Activated naive CD4-positive, alpha-beta T cell treated with anti-CD3 and anti-CD28 coated beads, Interleukin-2, amount 50 U/mL, for 72 hours (primary cell): ENCODE measurements at regions not wholly inside any gene's neighbourhood (a gene's known extent, or its start where the extent isn't known, plus 50 kb on each side); places are given as distances from the start of the nearest gene placed in this dataset.

Experiments used
- ATAC-seq, 2 donors: fragments of 150-1000 bp; cut with Tn5 transposase; 2 replicates each; pipeline ENCODE4 v1.10.0; 2021; ENCODE audit warnings: mild to moderate bottlenecking in 2 of 2, moderate library complexity in 2 of 2
- DNase-seq, 2 donors: peaks; one replicate each; pipeline ENCODE4 v3.0.0; 2021 to 2022; ENCODE audit warnings: low spot score in 2 of 2
- H3K27ac Mint-ChIP-seq, 2 donors: one replicate each; pipeline ENCODE4 v1.8.0; 2022; ENCODE audit warnings: mild to moderate bottlenecking in 2 of 2, mixed read lengths in 2 of 2
- H3K36me3 Mint-ChIP-seq, 2 donors: one replicate each; pipeline ENCODE4 v1.8.0; 2022; ENCODE audit warnings: mixed read lengths in 2 of 2
- H3K9me3 Mint-ChIP-seq, 2 donors: one replicate each; pipeline ENCODE4 v1.8.0; 2022; ENCODE audit warnings: mixed read lengths in 2 of 2

DNA sequence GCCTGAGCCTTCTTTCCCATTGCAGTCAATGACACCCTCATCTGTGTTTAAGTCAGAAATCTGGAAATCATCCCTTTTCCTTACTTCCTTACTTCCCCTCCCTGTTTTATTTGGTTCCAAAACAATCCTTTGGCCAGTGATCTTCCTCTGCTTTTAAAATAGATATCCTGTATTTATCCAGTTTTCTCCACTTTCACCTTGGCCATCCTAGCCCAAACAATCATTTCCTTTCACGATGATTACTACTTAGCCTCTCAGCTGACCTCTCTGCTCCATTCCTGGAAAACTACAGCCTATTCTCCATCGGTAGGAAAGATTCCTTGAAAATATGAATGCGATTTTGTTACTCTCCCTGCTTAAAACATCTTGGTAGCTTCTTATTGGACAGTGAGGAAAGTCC, 565.4 kb downstream of the TLR4 start:
- H3K36me3 Mint-ChIP-seq = peaks cover 0 to 8% of the 10 kb centered on the region in 2 donors
- H3K27ac Mint-ChIP-seq = no peak overlapping the region
- no peak for ATAC-seq
- no peak for DNase-seq
- peaks cover 9% of the 10 kb centered on the region in 2 donors for H3K9me3 Mint-ChIP-seq

DNA sequence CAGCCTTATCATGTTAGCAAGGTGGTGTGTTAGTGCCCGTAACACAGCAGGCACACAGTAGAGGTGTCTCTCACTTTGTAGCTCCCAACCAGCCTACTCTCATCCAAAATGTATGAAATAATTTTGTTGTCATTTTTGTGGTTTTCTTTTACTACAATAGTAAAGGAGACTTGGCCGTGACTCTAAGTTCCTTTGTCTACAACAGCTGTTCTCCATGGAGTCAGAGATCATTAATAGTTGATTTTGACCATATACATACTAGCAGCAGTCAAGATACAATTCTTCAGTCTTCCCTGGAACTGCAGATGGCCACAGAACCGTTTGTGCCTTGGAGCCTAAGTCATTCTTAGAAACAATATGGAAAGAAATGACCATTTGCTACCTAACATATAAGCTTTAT, 567.1 kb downstream of the TLR4 start:
- peaks cover 9% of the 10 kb centered on the region in 2 donors for H3K9me3 Mint-ChIP-seq
- H3K27ac Mint-ChIP-seq = no peak overlapping the region
- H3K36me3 Mint-ChIP-seq = peaks cover 0 to 10% of the 10 kb centered on the region in 2 donors
- no peak for DNase-seq
- ATAC-seq = no peak

DNA sequence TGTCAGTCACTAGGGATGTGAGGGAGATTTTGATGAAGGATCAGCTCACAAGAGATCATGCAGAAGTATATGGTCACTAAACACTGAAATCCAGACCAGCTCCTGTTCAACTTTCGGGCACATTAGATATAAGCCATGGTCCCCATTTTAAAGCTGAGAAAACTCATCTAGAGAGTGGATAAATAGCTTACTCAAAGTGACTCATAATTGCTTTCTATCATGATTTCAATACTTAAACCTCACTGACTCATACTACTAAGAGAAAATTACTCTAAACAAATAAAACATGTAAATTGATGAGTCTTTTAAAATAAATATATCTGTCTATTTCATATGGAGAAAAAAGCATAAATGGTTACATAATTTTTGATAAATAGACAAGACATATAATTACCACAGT, 567.7 kb downstream of the TLR4 start:
- peaks cover 0 to 14% of the 10 kb centered on the region in 2 donors for H3K36me3 Mint-ChIP-seq
- no peak for ATAC-seq
- H3K27ac Mint-ChIP-seq = no peak overlapping the region
- H3K9me3 Mint-ChIP-seq = peaks cover 9% of the 10 kb centered on the region in 2 donors
- DNase-seq = no peak

DNA sequence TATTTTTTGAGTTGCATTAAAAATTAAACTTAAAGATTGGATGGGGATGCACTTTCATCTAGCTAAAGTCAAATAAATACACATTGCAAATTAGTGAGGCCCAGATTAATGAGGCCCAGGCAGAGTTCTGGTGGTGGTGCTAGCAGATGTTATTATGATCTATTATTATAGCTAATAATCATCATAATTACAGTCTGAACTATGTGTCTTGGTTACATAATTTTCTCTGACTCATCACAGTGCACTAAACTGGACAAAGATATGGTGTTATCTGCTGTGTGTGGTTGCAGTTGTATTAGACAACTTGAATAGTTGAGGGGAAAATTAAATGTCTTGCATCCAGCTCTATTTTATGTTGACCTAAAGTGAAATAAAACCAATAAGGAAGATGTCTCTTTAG, 568.8 kb downstream of the TLR4 start:
- peaks cover 0 to 14% of the 10 kb centered on the region in 2 donors for H3K36me3 Mint-ChIP-seq
- no peak for ATAC-seq
- H3K27ac Mint-ChIP-seq = no peak overlapping the region
- peaks cover 9% of the 10 kb centered on the region in 2 donors for H3K9me3 Mint-ChIP-seq
- no peak for DNase-seq

DNA sequence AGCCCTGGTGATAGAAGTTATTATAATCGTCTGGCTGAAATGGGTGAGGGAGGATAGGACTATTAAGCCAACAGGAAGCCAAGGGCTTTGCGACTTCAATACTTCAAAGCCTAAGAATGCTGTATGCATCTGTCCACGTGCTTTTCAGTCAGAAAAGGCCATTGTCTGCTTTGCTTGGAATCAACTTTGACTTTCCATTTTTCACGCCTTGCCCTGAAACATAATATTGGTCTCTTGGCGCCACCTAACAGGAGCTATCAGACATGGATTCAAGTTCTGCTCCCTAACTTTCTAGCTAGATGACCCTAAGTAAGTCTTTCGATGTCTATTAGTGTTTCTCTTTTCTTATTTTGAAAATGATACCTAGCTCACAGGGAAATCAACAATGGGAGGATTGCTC, 572.6 kb downstream of the TLR4 start:
- DNase-seq = no peak
- Mint-ChIP-seq H3K36me3 (peaks cover 0 to 6% of the 10 kb centered on the region in 2 donors), H3K27ac (no peak overlapping the region), H3K9me3 (no peaks in the 10 kb centered on the region)
- no peak for ATAC-seq

DNA sequence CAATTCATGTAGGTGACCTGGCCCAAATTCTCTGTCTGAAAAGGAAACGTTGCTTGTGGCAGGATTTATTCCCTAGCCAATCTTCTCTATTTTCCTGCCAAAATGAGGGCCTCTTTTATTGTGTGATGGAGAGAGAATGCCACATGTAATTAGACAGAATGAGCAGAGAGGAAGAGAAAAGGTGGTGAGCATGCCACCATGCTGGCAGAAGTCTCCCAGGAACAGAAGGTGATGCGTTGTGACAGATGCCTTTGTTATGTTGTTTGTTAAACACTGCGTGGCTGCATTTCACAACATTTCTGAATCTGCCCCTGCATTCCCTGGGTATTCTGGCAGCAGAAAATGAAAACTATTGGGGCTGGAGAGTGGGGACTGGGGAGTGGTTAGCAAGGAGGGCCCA, 577.6 kb downstream of the TLR4 start:
- H3K9me3 Mint-ChIP-seq = no peaks in the 10 kb centered on the region
- no peak for DNase-seq
- no peak overlapping the region for H3K27ac Mint-ChIP-seq
- ATAC-seq = no peak
- H3K36me3 Mint-ChIP-seq = no peaks in the 10 kb centered on the region

DNA sequence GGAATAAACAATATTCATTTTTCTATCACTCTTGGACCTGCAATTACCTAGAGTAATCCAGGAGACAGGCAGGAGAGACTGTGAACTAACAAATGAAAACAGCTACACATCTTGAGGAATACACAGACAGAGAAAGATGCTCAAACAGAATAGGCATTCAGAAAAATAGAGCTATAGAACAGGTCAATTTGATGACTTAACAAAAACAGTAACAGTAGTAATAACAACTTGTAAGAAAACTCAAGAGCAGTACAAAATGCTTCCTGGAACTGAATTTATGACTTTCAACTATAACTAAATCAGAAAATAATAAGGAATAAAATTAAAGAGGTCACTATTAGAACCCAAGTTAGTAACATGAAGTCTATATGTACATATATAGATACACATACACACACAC, 579.3 kb downstream of the TLR4 start:
- no peak for ATAC-seq
- Mint-ChIP-seq H3K27ac (no peak overlapping the region), H3K9me3 (no peaks in the 10 kb centered on the region), H3K36me3 (no peaks in the 10 kb centered on the region)
- DNase-seq = no peak

DNA sequence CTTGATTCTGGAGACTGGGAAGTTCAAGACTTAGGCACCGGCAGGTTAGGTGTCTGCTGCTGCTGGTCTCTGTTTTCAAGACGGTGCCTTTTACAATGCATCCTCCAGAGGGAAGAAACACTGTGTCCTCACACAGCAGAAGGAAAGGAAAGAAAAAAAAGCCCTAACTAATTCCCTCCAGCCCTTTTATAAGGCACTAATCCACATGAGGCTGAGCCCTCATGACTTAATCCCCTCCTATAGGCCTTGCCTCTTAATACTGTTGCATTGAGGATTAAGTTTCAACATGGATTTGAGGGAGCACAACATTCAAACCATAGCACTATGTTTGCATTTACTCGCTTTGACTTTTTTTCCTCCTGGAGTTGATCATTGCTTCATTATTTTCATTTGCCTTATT, 585.9 kb downstream of the TLR4 start:
- DNase-seq (no peak), ATAC-seq (no peak)
- H3K9me3 Mint-ChIP-seq = peaks cover 5 to 12% of the 10 kb centered on the region in 2 donors
- no peaks in the 10 kb centered on the region for H3K36me3 Mint-ChIP-seq
- H3K27ac Mint-ChIP-seq = no peak overlapping the region

DNA sequence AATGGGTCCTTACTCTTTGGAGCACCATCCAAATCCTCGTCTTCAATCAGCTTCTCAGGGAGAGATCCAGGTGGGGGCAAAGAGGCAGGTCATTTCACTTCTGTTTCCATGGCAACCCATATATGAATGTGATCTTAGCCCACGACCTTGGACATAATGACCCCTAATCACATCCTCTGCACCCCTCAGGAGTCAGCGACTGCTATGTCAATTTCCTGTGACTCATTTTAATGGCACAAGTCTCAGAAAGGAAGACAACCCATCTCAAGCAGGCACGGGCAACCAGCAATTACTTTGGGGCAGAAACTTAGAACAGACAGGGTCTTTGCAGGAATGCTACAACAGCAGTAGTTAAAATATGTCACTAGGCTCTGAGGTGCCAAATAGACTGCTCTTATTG, 591.2 kb downstream of the TLR4 start:
- ATAC-seq (no peak), DNase-seq (no peak)
- Mint-ChIP-seq H3K27ac (no peak overlapping the region), H3K36me3 (no peaks in the 10 kb centered on the region), H3K9me3 (peaks cover 5 to 6% of the 10 kb centered on the region in 2 donors)

DNA sequence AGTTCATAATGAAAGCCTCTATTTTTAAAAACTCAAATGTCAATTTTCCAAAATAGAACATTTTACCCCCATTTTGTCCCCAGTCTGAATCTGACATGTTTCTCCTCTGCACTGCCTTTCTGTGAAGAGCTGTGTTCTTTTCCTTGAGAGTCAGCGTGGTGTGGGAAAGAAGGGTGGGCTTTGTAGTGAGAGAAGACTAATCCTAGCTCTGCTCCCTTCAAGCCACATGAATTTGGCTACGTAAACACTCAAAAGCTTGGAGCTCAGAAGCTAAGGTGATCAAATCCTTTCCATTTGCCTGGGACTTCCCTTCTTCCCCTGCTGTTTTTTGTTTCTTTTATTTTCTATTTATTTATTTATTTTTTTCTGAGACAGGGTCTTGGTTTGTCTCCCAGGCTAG, 598.5 kb downstream of the TLR4 start:
- Mint-ChIP-seq H3K27ac (no peak overlapping the region), H3K9me3 (peaks cover 9 to 11% of the 10 kb centered on the region in 2 donors), H3K36me3 (no peaks in the 10 kb centered on the region)
- no peak for DNase-seq
- no peak for ATAC-seq

DNA sequence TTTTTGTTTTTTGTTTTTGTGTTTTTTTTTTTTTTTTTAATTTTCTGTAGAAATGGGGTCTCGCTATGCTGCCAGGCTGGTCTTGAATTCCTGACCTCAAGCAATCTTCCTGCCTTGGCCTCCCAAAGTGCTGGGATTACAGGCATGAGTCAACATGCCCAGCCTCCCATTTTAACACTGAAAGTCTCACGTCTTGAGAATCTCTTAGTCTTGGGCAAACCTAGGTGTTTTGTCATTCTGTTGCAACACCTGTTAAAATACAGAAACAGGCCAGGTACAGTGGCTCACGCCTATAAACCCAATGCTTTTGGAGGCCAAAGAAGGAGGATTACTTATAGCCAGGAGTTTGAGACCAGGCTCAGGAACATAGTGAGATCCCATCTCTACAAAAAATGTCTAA, 599.0 kb downstream of the TLR4 start:
- DNase-seq = no peak
- no peak overlapping the region for H3K27ac Mint-ChIP-seq
- H3K9me3 Mint-ChIP-seq = peaks cover 9 to 11% of the 10 kb centered on the region in 2 donors

DNA sequence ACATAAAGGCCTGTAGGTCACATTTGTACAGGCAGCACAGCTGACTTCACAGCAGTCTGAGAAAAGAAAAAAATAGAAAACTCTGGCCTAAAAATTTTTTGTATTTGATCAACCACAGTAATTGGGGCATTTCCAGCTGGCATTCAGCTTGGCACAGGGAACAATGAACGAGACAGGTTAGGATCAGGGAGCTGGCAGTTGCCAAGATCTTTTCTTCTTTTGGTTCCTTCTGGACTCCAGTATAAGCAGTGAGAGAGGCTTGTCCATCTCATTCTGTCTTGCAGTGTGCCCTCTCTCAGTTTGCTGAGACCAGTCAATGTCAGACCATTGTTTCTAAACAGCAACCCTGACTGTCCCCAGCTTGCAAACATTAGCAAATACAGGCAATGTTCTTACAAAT, 601.1 kb downstream of the TLR4 start:
- Mint-ChIP-seq H3K27ac (no peak overlapping the region), H3K9me3 (peaks cover 11 to 12% of the 10 kb centered on the region in 2 donors), H3K36me3 (no peaks in the 10 kb centered on the region)
- ATAC-seq (no peak), DNase-seq (no peak)

More for the DNA sequence above, 599.0 kb downstream of the TLR4 start:
- H3K36me3 Mint-ChIP-seq = no peaks in the 10 kb centered on the region
- ATAC-seq = no peak

DNA sequence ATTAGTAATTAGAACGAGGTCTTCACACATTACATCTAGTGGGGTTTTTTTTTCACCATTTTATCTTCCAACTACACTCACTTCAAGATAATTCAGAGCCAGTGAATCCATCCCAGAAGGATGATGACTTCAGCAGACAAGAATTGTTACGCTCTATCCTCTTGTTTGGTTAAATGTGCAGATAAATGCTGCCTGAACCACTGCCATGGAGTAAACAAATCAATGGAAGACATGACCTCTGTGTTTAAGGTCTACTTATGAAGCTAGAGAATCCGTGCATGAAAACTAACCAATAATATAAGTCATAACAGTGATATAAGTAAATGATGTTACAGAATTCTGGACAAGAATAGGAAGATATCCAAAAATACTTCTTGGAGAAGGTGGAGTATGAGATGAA, 602.6 kb downstream of the TLR4 start:
- Mint-ChIP-seq H3K9me3 (peaks cover 11 to 12% of the 10 kb centered on the region in 2 donors), H3K27ac (no peak overlapping the region), H3K36me3 (no peaks in the 10 kb centered on the region)
- no peak for ATAC-seq
- no peak for DNase-seq

DNA sequence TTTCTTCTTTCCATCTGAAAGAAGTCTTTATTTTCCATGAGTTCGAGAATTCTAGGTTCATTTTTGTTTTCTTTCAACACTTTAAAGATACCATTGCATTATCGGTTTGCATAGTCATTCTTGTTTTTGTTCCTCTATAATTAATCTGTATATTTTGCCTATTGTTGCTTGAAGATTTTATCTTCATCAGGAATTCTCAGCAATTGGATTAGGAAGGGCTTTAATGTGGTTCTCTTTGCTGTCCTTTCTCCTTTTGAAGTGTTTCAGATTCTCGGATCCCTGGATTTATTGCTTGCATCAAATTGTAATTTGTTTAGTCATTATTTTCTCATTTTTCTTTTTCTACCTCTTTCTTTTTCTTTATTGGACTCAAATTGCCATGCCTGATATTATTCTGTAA, 609.8 kb downstream of the TLR4 start:
- Mint-ChIP-seq H3K36me3 (no peaks in the 10 kb centered on the region), H3K9me3 (peaks cover 6 to 14% of the 10 kb centered on the region in 2 donors), H3K27ac (no peak overlapping the region)
- no peak for DNase-seq
- ATAC-seq = no peak

DNA sequence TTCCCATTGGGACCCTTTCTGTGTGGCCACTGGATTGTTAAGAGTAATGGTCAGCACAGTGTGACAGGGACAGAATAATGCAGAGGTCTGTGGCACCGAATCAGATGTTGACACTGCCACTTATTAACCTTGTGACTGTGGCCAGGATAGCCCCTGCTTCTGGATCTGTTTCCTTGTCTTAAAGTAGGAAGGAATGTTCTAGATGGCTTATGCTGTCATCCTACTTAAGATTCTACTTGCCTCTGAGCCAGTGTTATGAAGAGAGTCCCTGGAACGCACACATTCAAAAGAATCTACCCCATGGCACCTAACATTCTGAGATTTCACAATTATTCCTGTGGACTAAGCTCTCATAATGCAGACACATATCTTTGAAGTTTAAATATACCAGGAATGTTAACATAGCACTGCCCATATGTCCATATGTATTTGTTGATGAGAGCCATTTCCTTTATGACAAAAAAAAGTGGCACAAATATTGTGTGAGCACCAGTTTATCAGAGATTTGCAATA, 612.7 kb downstream of the TLR4 start:
- no peaks in the 10 kb centered on the region for H3K36me3 Mint-ChIP-seq
- DNase-seq (no peak), ATAC-seq (no peak)
- no peak overlapping the region for H3K27ac Mint-ChIP-seq
- peaks cover 10% of the 10 kb centered on the region in 2 donors for H3K9me3 Mint-ChIP-seq

DNA sequence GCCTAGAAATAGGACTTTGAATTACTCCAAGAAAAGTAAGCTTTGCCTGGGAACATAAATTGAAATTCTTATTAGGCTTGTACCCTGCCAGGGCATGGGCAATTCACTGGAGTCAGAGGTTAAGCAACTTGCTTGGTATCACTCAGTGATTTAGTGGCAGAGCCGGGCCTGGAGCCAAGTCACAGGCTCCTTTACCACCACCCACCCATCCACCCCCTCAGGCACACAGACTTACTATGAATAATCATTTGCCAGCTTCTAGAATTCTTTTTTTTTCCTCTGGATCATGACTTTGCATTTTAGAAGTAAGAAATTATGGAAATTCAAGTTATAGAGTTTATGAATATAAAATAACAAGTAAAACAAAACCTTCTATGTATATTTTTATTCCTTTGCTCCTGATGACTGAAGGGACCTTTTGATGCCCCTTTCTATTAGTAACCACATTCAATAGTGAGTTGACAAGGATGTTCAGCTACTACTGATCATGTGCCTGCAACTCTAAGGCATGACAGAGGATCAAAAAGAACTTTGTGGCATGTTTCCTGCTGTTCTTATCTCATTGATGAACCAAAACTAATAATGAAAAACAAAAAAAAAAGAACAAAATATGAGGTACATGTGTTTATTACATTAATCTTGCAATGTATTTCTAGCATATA, 614.7 kb downstream of the TLR4 start:
- Mint-ChIP-seq H3K9me3 (peaks cover 11% of the 10 kb centered on the region in 2 donors), H3K27ac (no peak overlapping the region), H3K36me3 (no peaks in the 10 kb centered on the region)
- ATAC-seq = no peak
- DNase-seq = no peak

DNA sequence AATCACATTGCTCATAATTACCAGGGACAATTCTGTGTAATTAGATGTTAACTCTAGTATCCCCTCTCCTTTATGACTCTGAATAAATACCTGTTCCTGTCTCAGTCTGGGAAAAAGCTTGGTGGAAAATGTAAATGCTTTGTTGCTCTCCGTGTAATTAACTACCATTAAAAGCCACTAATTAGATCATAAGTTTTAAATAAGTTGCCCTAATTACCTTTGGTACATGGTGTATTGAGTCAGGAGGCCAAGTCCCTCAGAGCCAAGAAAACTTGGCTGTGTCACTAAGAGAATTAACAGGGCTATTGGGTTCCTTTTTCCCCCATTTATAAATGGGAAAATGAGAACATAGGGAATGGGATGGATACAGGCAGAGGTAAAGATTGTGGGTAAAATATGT, 617.6 kb downstream of the TLR4 start:
- ATAC-seq = no peak
- Mint-ChIP-seq H3K9me3 (peaks cover 12 to 19% of the 10 kb centered on the region in 2 donors), H3K27ac (no peak overlapping the region), H3K36me3 (no peaks in the 10 kb centered on the region)
- no peak for DNase-seq

DNA sequence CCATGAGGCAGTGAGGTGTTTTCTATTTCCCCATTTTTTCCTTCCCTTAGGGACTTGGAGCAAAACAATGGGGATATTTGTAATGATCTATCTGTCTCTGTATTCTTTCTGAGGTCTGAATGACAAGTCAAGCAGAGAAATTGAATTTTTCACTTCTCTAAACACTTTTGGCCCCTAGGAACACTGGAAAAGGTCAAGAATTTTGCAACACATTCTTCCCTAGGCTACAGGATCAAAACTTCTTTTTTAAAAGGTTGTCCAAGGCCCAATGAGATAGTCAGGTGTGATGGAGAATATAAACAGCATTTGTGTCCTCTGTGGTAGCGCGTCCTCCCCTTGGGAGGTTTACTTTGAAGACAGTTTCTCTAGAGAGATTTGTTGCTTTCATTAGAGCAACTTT, 620.5 kb downstream of the TLR4 start:
- no peak for ATAC-seq
- Mint-ChIP-seq H3K9me3 (peaks cover 5 to 13% of the 10 kb centered on the region in 2 donors), H3K27ac (no peak overlapping the region), H3K36me3 (no peaks in the 10 kb centered on the region)
- DNase-seq = no peak
